Suppressor macrophage (primary cell): ENCODE measurements at regions not wholly inside any gene's neighbourhood (a gene's known extent, or its start where the extent isn't known, plus 50 kb on each side); places are given as distances from the start of the nearest gene placed in this dataset.
A peak's percentile ranks its signal among the peaks of the same experiment; 100 is the strongest.

Experiments
- DNase-seq, 4 experiments: peaks; one replicate each; pipeline ENCODE4 v3.0.0-alpha.2; 2020 to 2022

- DNase-seq = no peak
Observed at GRCh38 chr3:59285560-59285959, 235.7 kb upstream of the CFAP20DC start.

GRCh38 chr3:59284926-59285325, 235.1 kb upstream of the CFAP20DC start:
- no peak for DNase-seq

GRCh38 chr3:59280113-59280512, 230.3 kb upstream of the CFAP20DC start:
- DNase-seq = no peak

- peak in 3 of 4 experiments; percentile 43 to 44 (median 43) for DNase-seq
Observed at GRCh38 chr3:59277816-59278215, 228.0 kb upstream of the CFAP20DC start.

- DNase-seq = no peak
Observed at GRCh38 chr3:59277201-59277600, 227.4 kb upstream of the CFAP20DC start.

GRCh38 chr3:59273976-59274375, 224.2 kb upstream of the CFAP20DC start:
- no peak for DNase-seq

GRCh38 chr3:59271971-59272370, 222.1 kb upstream of the CFAP20DC start:
- no peak for DNase-seq

- no peak for DNase-seq
Observed at GRCh38 chr3:59270921-59271320, 221.1 kb upstream of the CFAP20DC start.

- no peak for DNase-seq
Observed at GRCh38 chr3:59270209-59270608, 220.4 kb upstream of the CFAP20DC start.

- peak in 1 of 4 experiments; percentile 21 for DNase-seq
Observed at GRCh38 chr3:59268170-59268569, 218.3 kb upstream of the CFAP20DC start.

GRCh38 chr3:59267021-59267420, 217.2 kb upstream of the CFAP20DC start:
- DNase-seq = no peak

GRCh38 chr3:59266551-59266950, 216.7 kb upstream of the CFAP20DC start:
- no peak for DNase-seq

GRCh38 chr3:59265566-59265965, 215.7 kb upstream of the CFAP20DC start:
- DNase-seq = peak in 2 of 4 experiments; percentile 10 to 15

- no peak for DNase-seq
Observed at GRCh38 chr3:59264366-59264765, 214.5 kb upstream of the CFAP20DC start.

GRCh38 chr3:59263152-59263551, 213.3 kb upstream of the CFAP20DC start:
- no peak for DNase-seq

- peak; percentile 30 to 70 (median 56) for DNase-seq
Observed at GRCh38 chr3:59262076-59262498, 212.3 kb upstream of the CFAP20DC start.

- DNase-seq = no peak
Observed at GRCh38 chr3:59261009-59261408, 211.2 kb upstream of the CFAP20DC start.

- DNase-seq = no peak
Observed at GRCh38 chr3:59258550-59259260, 208.9 kb upstream of the CFAP20DC start.

- DNase-seq = no peak
Observed at GRCh38 chr3:59257506-59257905, 207.7 kb upstream of the CFAP20DC start.

- DNase-seq = no peak
Observed at GRCh38 chr3:59256230-59256629, 206.4 kb upstream of the CFAP20DC start.

GRCh38 chr3:59254976-59255375, 205.2 kb upstream of the CFAP20DC start:
- DNase-seq = no peak

- DNase-seq = no peak
Observed at GRCh38 chr3:59254433-59254832, 204.6 kb upstream of the CFAP20DC start.

GRCh38 chr3:59253523-59253922, 203.7 kb upstream of the CFAP20DC start:
- DNase-seq = no peak

- DNase-seq = no peak
Observed at GRCh38 chr3:59251869-59252268, 202.0 kb upstream of the CFAP20DC start.

GRCh38 chr3:59250600-59250999, 200.8 kb upstream of the CFAP20DC start:
- no peak for DNase-seq
